Epithelial cell of proximal tubule (primary cell): ENCODE measurements at regions not wholly inside any gene's neighbourhood (a gene's known extent, or its start where the extent isn't known, plus 50 kb on each side); places are given as distances from the start of the nearest gene placed in this dataset.

ENCODE experiments used
- DNase-seq: peaks from one replicate; pipeline ENCODE4 v3.0.0-alpha.2; 2011; ENCODE audit warnings: low read depth
- H3K4me3 ChIP-seq: 2 replicates; pipeline ENCODE4 v1.5.1; 2011; ENCODE audit warnings: low read depth, mild to moderate bottlenecking, low read length
- CTCF ChIP-seq: conservative IDR thresholded peaks from 2 replicates; pipeline ENCODE4 v1.5.1; 2012; ENCODE audit warnings: low read depth, mild to moderate bottlenecking, low read length

DNA sequence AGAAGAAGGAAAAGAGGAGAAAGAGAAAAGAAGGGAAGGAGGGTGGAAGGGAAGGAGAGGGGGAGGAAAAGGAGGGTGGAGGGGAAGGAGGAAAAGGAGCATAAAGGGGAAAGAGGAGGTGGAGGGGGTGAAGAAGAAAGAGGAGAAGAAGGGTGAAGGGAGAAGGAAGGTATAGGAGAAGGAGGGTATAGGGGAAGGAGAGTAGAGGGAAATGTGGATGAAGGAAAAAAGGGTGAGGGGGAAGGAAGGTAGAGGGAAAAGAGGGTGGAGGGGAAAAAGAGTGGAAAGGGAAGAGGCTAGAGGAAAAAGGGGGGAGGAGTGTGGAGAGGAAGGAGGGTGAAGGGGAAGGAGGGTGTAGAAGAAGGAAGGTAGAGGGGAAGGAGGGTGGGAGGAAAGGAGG is 928.6 kb downstream of the UQCRFS1 start:
- no peak for DNase-seq
- no peak for TF ChIP-seq CTCF

GRCh38 chr19:28283592-28283991 is 929.4 kb downstream of the UQCRFS1 start:
- H3K4me3 ChIP-seq, result no peak overlapping the region
- no peak for DNase-seq
- TF ChIP-seq CTCF, result no peak

More for the DNA sequence above, 928.6 kb downstream of the UQCRFS1 start:
- H3K4me3 ChIP-seq, result no peak overlapping the region

GRCh38 chr19:28281676-28282075 is 931.3 kb downstream of the UQCRFS1 start:
- no peak for TF ChIP-seq CTCF
- no peak overlapping the region for H3K4me3 ChIP-seq
- DNase-seq, result no peak

GRCh38 chr19:28264556-28264955 is 948.4 kb downstream of the UQCRFS1 start:
- DNase-seq, result no peak
- no peak overlapping the region for H3K4me3 ChIP-seq
- no peak for TF ChIP-seq CTCF

GRCh38 chr19:28258829-28259228 is 954.1 kb downstream of the UQCRFS1 start:
- no peak for DNase-seq
- no peak overlapping the region for H3K4me3 ChIP-seq
- TF ChIP-seq CTCF, result no peak

- H3K4me3 ChIP-seq, result no peak overlapping the region
- no peak for TF ChIP-seq CTCF
Observed at GRCh38 chr19:28257396-28257795, 955.6 kb downstream of the UQCRFS1 start.

DNA sequence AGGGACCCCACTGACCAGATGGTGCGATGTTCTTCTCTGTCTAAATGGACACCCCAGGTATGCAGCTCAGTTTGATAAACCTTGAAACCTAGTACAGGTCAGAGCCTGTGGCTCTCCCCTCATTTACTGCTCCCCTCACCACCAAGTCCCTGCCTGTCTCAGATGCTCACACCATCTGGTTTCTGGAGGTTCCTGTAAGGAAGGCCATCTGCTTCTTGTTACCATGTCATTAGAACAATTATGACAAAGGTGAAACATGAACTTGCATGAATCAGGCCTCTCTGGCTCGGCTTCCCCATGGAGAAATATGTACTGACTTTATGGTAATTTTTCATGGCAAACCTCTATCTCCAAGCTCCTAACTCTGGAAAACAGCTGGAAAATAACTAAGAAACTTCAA is 965.7 kb downstream of the UQCRFS1 start:
- no peak for DNase-seq
- TF ChIP-seq CTCF, result no peak
- H3K4me3 ChIP-seq, result no peak overlapping the region

More at GRCh38 chr19:28257396-28257795, 955.6 kb downstream of the UQCRFS1 start:
- DNase-seq, result no peak
